ENCODE measurements at regions not wholly inside any gene's neighbourhood (a gene's known extent, or its start where the extent isn't known, plus 50 kb on each side); places are given as distances from the start of the nearest gene placed in this dataset.
"Not testable (repeated sequence)": the region's sequence is repeated elsewhere in the genome, so short reads cannot be mapped to it uniquely, and the experiment has no call there.

DNA sequence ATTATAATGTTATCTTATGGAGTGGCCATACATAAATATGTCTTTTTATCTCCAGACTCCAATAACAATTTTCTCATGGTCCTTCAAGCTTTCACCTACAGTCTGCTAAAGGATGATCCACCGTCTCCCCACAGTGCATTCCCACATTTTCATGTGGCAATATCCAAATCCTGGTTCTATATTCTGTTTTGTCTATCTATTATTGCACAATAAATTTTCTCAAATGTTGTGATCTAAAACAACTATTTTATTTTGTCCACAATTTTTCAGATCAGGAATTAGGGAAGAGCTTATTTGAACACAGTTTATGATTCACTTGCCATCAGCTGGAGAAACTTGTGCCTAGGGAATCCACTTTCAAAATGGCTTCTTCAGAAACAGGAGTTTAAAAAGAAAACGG is 614.4 kb upstream of the TMEFF2 start:
- no peak for DNase-seq

GRCh38 chr2:192783643-192784042 is 588.9 kb upstream of the TMEFF2 start:
- DNase-seq: no peak

DNA sequence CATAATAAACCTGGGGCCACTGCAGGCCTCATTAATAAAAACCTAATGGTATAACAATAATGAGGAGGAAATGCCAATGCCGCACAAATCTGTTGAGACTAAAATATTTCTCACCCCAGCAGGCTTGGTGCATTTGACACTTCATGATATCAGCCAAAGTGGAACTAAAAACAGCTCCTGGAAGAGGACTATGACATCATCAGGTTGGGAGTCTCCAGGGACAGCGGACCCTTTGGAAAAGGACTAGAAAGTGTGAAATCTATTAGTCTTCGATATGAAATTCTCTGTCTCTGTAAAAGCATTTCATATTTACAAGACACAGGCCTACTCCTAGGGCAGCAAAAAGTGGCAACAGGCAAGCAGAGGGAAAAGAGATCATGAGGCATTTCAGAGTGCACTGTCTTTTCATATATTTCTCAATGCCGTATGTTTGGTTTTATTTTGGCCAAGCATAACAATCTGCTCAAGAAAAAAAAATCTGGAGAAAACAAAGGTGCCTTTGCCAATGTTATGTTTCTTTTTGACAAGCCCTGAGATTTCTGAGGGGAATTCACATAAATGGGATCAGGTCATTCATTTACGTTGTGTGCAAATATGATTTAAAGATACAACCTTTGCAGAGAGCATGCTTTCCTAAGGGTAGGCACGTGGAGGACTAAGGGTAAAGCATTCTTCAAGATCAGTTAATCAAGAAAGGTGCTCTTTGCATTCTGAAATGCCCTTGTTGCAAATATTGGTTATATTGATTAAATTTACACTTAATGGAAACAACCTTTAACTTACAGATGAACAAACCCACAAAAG is 580.9 kb upstream of the TMEFF2 start:
- no peak for DNase-seq

GRCh38 chr2:192775011-192775410 is 580.3 kb upstream of the TMEFF2 start:
- no peak for DNase-seq

- DNase-seq: no peak
Observed at GRCh38 chr2:192773044-192773443, 578.3 kb upstream of the TMEFF2 start.

GRCh38 chr2:192749611-192750200 is 555.0 kb upstream of the TMEFF2 start:
- no peak for DNase-seq

DNA sequence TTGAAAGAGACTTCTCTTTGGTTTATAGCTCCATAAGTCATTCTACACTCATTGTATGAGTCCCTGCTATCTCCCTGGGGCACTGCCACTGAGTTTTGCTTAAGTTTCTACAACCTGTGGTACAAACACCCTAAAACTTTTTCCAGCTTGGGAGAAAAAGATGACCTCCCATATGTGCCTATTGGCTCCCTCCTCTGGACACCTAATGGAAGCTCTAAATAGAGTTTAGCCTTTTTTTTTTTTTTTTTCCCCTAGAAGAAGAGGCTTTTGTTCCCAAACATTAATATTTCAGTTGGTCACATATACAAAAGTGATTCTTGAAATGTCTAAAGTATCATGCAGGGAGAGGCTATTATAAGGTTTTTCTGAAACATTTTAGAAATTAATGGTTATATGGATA is 547.2 kb upstream of the TMEFF2 start:
- DNase-seq: no peak

DNA sequence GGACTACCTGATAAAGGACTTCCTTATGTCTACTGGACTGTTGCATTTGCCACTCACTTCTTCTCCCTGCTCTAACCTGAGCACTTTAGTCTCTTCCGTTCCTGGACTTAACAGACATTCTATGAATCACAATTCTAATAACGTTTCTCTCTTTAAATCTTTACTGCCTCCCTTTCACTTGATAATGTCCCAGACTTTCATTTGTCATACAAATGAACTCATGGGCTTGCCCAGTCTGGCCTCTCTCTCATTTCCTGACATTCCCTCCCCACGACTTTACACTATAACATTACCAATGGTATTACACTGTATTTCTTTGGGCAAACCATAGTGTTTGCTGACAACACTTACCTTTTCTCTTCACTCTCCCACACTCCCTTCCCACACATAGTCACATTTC is 540.7 kb upstream of the TMEFF2 start:
- no peak for DNase-seq

GRCh38 chr2:192729369-192729768 is 534.6 kb upstream of the TMEFF2 start:
- DNase-seq: no peak

GRCh38 chr2:192725991-192726390 is 531.3 kb upstream of the TMEFF2 start:
- no peak for DNase-seq

GRCh38 chr2:192719629-192720028 is 524.9 kb upstream of the TMEFF2 start:
- no peak for DNase-seq

DNA sequence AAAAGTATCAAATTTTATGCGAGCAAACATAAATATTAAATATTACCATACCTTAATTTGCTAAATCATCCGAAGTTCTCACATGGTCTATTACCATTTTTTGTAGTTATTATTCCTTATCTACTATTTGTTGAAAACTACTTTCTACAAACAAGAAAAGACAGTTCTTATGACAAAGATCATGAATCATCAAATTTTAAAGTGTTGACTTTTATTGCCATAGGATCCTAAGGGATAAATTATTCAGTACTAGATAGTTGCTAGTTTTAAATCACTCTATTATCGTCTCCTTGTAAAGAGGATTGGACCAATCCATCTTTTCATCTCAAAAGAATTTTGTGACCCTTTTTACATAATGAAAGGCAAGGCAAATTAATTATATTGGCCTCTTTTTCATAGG is 523.6 kb upstream of the TMEFF2 start:
- no peak for DNase-seq

DNA sequence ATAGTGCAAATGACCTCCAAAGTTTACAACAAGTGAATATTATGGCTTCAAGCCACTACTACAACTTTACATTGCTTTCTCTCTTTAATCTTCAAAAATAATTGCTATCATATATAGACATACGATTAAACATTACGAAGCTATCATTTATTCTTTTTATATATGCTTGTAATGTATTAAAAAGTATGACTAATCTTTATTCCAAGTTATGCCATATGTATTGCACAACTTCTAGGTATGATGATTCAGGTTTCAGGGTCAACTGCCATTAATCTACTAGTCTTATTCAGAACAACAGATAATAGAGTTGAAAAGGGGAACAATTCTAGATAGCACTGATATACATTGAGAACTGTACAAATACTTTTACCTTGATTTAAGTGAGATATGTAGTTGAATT is 506.2 kb upstream of the TMEFF2 start:
- DNase-seq: no peak

DNA sequence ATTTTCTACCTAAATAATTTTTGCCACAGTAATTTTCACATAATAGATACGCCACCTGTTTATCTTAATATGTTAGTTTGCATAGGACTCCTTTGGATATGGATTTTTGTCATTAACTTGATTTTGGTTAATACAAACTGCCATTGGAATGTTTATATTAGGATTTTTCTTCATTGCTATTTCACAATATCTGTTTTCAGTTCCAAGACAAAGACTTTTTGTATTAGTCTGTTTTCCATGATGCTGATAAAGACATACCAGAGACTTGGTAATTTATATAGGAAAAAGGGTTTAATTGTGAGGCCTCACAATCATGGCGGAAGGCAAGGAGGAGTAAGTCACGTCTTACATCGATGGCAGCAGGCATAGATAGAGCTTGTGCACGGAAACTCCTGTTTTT is 503.1 kb upstream of the TMEFF2 start:
- no peak for DNase-seq

- DNase-seq: no peak
Observed at GRCh38 chr2:192696857-192697256, 502.1 kb upstream of the TMEFF2 start.

DNA sequence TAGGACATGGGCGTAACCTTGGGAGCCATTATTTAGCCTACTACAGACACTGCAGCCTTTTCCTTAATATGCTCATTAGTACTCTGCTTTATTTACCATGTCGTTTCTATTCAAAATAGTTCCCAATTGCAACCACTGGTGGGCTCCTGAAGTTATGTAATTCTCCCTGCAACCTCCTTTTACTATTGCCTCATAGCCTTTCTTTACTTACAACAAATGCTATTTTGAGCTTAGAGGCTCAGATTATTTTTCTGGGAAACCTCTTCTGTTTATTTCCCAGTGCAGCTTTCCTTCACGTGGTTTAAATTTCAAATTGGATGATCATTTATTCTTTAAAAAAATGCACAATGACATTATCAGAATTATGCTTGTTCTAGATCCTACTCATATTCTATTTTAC is 492.3 kb upstream of the TMEFF2 start:
- DNase-seq: no peak

- not testable (repeated sequence) for DNase-seq
Observed at GRCh38 chr2:192682511-192682910, 487.8 kb upstream of the TMEFF2 start.

GRCh38 chr2:192675681-192676080 is 480.9 kb upstream of the TMEFF2 start:
- no peak for DNase-seq

DNA sequence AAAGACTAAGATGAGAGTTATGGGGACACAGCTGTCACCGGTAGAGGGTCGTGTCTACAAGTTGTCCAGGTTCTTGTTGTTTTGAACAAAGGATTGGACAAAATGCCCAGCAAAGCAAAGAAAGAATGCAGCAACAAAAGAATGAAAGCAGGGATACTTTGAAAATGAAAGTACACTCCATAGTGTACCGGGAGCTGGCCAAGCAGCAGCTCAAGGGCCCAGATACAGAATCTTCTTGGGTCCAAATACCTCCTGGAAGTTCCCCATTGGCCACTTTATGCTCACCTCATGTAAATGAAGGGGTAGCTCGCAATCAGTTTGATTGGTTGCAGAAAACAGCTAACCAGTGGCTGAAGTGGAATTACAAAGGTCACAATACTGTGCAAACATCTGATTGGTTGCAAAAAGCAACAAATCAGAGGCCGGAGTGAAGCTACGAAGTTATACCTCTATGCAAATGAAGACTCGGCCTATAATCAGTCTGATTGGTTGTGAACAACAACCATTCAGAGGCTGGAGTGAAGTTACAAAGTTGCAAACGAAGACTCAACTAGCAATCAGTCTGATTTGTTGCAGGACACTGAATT is 474.9 kb upstream of the TMEFF2 start:
- no peak for DNase-seq

GRCh38 chr2:192660555-192660954 is 465.8 kb upstream of the TMEFF2 start:
- not testable (repeated sequence) for DNase-seq

DNA sequence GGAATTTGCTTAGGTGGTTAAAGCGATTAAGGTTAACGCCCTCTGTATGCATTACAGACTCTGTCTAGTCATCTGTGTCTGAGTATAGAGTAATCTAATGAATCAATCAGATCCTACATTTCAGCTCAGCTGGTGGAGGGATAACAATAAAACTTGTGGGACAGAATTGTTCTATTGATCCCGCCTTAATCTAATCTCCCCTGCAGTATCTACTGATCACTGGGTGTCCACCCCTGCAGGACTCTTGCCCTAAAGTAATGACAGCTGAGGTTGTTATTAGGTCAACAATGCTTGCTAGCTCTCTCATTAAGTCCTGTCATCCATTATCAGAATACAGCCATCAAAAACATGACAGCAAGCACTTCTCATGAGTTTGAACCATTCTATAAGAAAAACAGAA is 462.6 kb upstream of the TMEFF2 start:
- no peak for DNase-seq

DNA sequence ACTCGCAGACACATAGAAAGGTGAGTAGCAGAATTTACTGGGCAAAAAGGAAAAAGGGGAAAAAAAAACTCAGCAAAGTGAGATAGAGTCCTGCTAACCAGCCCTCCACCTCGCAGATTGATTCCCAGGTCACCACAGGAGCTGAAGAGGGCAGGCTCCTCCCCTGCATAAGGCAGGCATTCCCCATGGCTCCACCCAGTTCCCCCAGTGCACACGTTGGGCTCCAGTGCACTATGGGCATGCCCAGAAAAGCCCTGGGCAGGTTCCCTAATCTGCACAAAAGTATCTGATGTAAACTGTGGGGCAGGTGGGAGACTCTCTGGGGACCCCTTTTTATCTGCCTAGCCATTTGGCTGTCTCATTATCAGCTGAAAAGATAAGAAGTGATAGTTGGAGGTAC is 461.2 kb upstream of the TMEFF2 start:
- no peak for DNase-seq

- DNase-seq: no peak
Observed at GRCh38 chr2:192645811-192646598, 451.3 kb upstream of the TMEFF2 start.

GRCh38 chr2:192634557-192634956 is 439.8 kb upstream of the TMEFF2 start:
- DNase-seq: no peak
